HL-60 (cell line): ENCODE measurements at regions not wholly inside any gene's neighbourhood (a gene's known extent, or its start where the extent isn't known, plus 50 kb on each side); places are given as distances from the start of the nearest gene placed in this dataset.

Source experiments
- DNase-seq, 2 experiments: peaks; one replicate each; pipeline ENCODE4 v3.0.0-alpha.2; 2010 to 2020; ENCODE audit warnings: low read depth in 1 of 2, low spot score in 1 of 2
- H3K27ac ChIP-seq: fragments of 250-450 bp; sonication (Bioruptor Pico); replicated peaks from 2 replicates; pipeline ENCODE4 v1.5.1; 2020; ENCODE audit warnings: mild to moderate bottlenecking, moderate library complexity
- H3K27me3 ChIP-seq: fragments of 250-450 bp; sonication (Bioruptor Pico); 2 replicates; pipeline ENCODE4 v1.5.1; 2021; ENCODE audit warnings: mild to moderate bottlenecking, moderate library complexity; ENCODE audit not compliant: insufficient read depth, poor library complexity, severe bottlenecking
- H3K4me3 ChIP-seq: replicated peaks from 2 replicates; pipeline ENCODE4 v1.5.1; 2011; ENCODE audit warnings: mild to moderate bottlenecking, control low read depth, low read length; ENCODE audit not compliant: insufficient read depth
- CTCF ChIP-seq: IDR thresholded peaks from one replicate; pipeline ENCODE4 v1.5.1; 2011; ENCODE audit warnings: low read length, control low read depth, inconsistent platforms; ENCODE audit not compliant: insufficient read depth
- GABPA ChIP-seq: IDR thresholded peaks from 2 replicates; pipeline ENCODE4 v1.6.1; 2012; ENCODE audit warnings: low read depth
- POLR2AphosphoS5 ChIP-seq: IDR thresholded peaks from 2 replicates; pipeline ENCODE4 v1.6.1; 2012; ENCODE audit warnings: low read depth
- REST ChIP-seq: IDR thresholded peaks from 2 replicates; pipeline ENCODE4 v1.6.1; 2012; ENCODE audit warnings: low read depth; ENCODE audit not compliant: insufficient replicate concordance
- SPI1 ChIP-seq: IDR thresholded peaks from 2 replicates; pipeline ENCODE4 v1.6.1; 2012; ENCODE audit warnings: low read depth, mild to moderate bottlenecking, borderline replicate concordance

- TF ChIP-seq SPI1 (no peak), REST (no peak), GABPA (no peak), CTCF (no peak), POLR2AphosphoS5 (no peak)
- Histone ChIP-seq H3K27ac (no peak overlapping the region), H3K4me3 (no peak overlapping the region), H3K27me3 (peaks cover 2% of the 10 kb centered on the region)
- DNase-seq, result no peak
These were observed 223.5 kb upstream of the CAND1 start for GRCh38 chr12:67045650-67046049.

- TF ChIP-seq SPI1 (no peak), REST (no peak), POLR2AphosphoS5 (no peak), GABPA (no peak), CTCF (no peak)
- no peak overlapping the region for H3K27ac ChIP-seq
- DNase-seq, result no peak
These were observed 223.1 kb upstream of the CAND1 start for GRCh38 chr12:67046062-67046461.

GRCh38 chr12:67047634-67048033 lies 221.5 kb upstream of the CAND1 start:
- Histone ChIP-seq H3K27ac (no peak overlapping the region), H3K27me3 (peaks cover 2% of the 10 kb centered on the region), H3K4me3 (no peak overlapping the region)
- TF ChIP-seq GABPA (no peak), REST (no peak), CTCF (no peak), POLR2AphosphoS5 (no peak), SPI1 (no peak)
- DNase-seq, result no peak

More at GRCh38 chr12:67046062-67046461, 223.1 kb upstream of the CAND1 start:
- Histone ChIP-seq H3K27me3 (peaks cover 2% of the 10 kb centered on the region), H3K4me3 (no peak overlapping the region)
